GM12878 (cell line): ENCODE measurements at regions not wholly inside any gene's neighbourhood (a gene's known extent, or its start where the extent isn't known, plus 50 kb on each side); places are given as distances from the start of the nearest gene placed in this dataset.

ENCODE experiments used
- ATAC-seq: fragments of 200-7000 bp; cut with Tn5 transposase; 3 replicates; pipeline ENCODE4 v1.9.1; 2020; ENCODE audit warnings: mild to moderate bottlenecking, moderate library complexity
- BruUV-seq: library from RNA; stranded (reverse); fragments of 400-500 nt; replicated peaks from 2 replicates; lab custom pipeline; 2021; lab: Mats Ljungman, UMichigan
- CTCF ChIA-PET: fragments of 300-600 bp; sonication (Branson Sonifier 250); formaldehyde crosslinking; extraction: SDS; loops from one replicate; lab custom pipeline; 2021; ENCODE audit warnings: inconsistent platforms; lab: Yijun Ruan, JAX
- POLR2A ChIA-PET: fragments of 350-600 bp; formaldehyde crosslinking; extraction: SDS; loops from one replicate; lab custom pipeline; 2021; ENCODE audit warnings: inconsistent platforms; lab: Charles Lee
- RAD21 ChIA-PET: fragments of 300-600 bp; sonication (Branson Sonifier 250); formaldehyde crosslinking; loops from one replicate; lab custom pipeline; 2023; ENCODE audit warnings: antibody characterized with exemption; ENCODE audit not compliant: unreplicated experiment; lab: Charles Lee
- SMC1A ChIA-PET: fragments of 300-600 bp; sonication (Branson Sonifier 250); formaldehyde crosslinking; loops from one replicate; lab custom pipeline; 2023; ENCODE audit not compliant: unreplicated experiment, uncharacterized antibody; lab: Charles Lee
- DNase-seq: peaks from one replicate; pipeline ENCODE4 v3.0.0-alpha.2; 2011; ENCODE audit warnings: low read depth, low spot score
- FAIRE-seq: peaks from 3 replicates; lab custom pipeline; 2011; peaks lifted over from hg19 to GRCh38; lab: Jason Lieb, UNC
- H2AFZ ChIP-seq: 2 replicates; pipeline ENCODE4 v1.6.0; 2011; ENCODE audit warnings: low read depth, low read length, control low read depth; ENCODE audit not compliant: control insufficient read depth
- H3K27ac ChIP-seq: 2 replicates; pipeline ENCODE4 v1.5.1; 2011; ENCODE audit warnings: control low read depth; ENCODE audit not compliant: control insufficient read depth, insufficient read depth
- H3K27me3 ChIP-seq, 2 experiments: replicated peaks in 1 of 2; 2 replicates each; pipeline versions ENCODE4 v1.6.0 to v1.6.1; 2011; ENCODE audit warnings: low read length in 1 of 2; ENCODE audit not compliant: control insufficient read depth in 2 of 2, insufficient read depth in 2 of 2
- H3K36me3 ChIP-seq, 2 experiments: 2 replicates each; pipeline ENCODE4 v1.5.1; 2011; ENCODE audit warnings: low read length in 1 of 2; ENCODE audit not compliant: control insufficient read depth in 2 of 2, insufficient read depth in 2 of 2
- H3K4me1 ChIP-seq: 2 replicates; pipeline ENCODE4 v1.6.1; 2011; ENCODE audit warnings: mild to moderate bottlenecking, low read length, moderate library complexity, mixed read lengths; ENCODE audit not compliant: control insufficient read depth, insufficient read depth
- H3K4me2 ChIP-seq: 2 replicates; pipeline ENCODE4 v1.6.0; 2011; ENCODE audit warnings: control low read depth; ENCODE audit not compliant: control insufficient read depth, insufficient read depth
- H3K4me3 ChIP-seq: fragments of 200-600 bp; sonication (generic); 2 replicates; pipeline ENCODE4 v1.5.1; 2016
- H3K79me2 ChIP-seq: 2 replicates; pipeline ENCODE4 v1.6.0; 2011; ENCODE audit warnings: low read length; ENCODE audit not compliant: control insufficient read depth, insufficient read depth
- H3K9ac ChIP-seq: 2 replicates; pipeline ENCODE4 v1.8.0; 2011; ENCODE audit warnings: low read length, control low read depth, mixed read lengths; ENCODE audit not compliant: control insufficient read depth, insufficient read depth
- H3K9me3 ChIP-seq: replicated peaks from 3 replicates; pipeline ENCODE4 v1.5.1; 2011; ENCODE audit warnings: mild to moderate bottlenecking, low read length; ENCODE audit not compliant: control insufficient read depth, insufficient read depth
- H4K20me1 ChIP-seq: 2 replicates; pipeline ENCODE4 v1.6.0; 2011; ENCODE audit not compliant: control insufficient read depth, insufficient read depth
- ASH2L ChIP-seq: fragments of 300-600, 200-600 bp; sonication (generic); IDR thresholded peaks from 2 replicates; pipeline ENCODE4 v1.6.1; 2017; ENCODE audit warnings: low read depth, mild to moderate bottlenecking, borderline replicate concordance
- ATF7 ChIP-seq: fragments of 450-650 bp; IDR thresholded peaks from 2 replicates; pipeline ENCODE4 v1.6.1; 2016; ENCODE audit warnings: low read depth, mild to moderate bottlenecking
- BACH1 ChIP-seq: fragments of 450-650 bp; IDR thresholded peaks from 2 replicates; pipeline ENCODE4 v1.6.1; 2017; ENCODE audit warnings: mild to moderate bottlenecking, borderline replicate concordance
- BCL11A ChIP-seq: IDR thresholded peaks from 2 replicates; pipeline ENCODE4 v1.6.1; 2011; ENCODE audit warnings: low read depth, low read length
- BHLHE40 ChIP-seq, 2 experiments: fragments of 450-650 bp in 1 of 2; IDR thresholded peaks; 2 replicates each; pipeline ENCODE4 v1.6.1; 2011 to 2017; ENCODE audit warnings: low read depth in 2 of 2, borderline replicate concordance in 1 of 2, improper control_type of control experiment in 1 of 2, low read length in 1 of 2, mild to moderate bottlenecking in 1 of 2
- DPF2 ChIP-seq: fragments of 450-650 bp; IDR thresholded peaks from 2 replicates; pipeline ENCODE4 v1.6.1; 2017; ENCODE audit warnings: mild to moderate bottlenecking
- EGR1 ChIP-seq, 2 experiments: IDR thresholded peaks; 1 replicate in 1 of 2; 2 replicates in 1 of 2; pipeline ENCODE4 v1.6.1; 2011 to 2012; ENCODE audit warnings: low read depth in 2 of 2, low read length in 2 of 2, borderline replicate concordance in 1 of 2, mild to moderate bottlenecking in 1 of 2, moderate library complexity in 1 of 2
- GATAD2B ChIP-seq: fragments of 450-650 bp; conservative IDR thresholded peaks from 2 replicates; pipeline ENCODE4 v1.6.1; 2017; ENCODE audit warnings: low read depth, mild to moderate bottlenecking, moderate library complexity
- NFYA ChIP-seq: IDR thresholded peaks from 2 replicates; pipeline ENCODE4 v1.6.1; 2011; ENCODE audit warnings: low read depth, mild to moderate bottlenecking, low read length, improper control_type of control experiment, borderline replicate concordance
- RAD51 ChIP-seq: fragments of 450-650 bp; IDR thresholded peaks from 2 replicates; pipeline ENCODE4 v1.6.1; 2016; ENCODE audit warnings: moderate library complexity, mild to moderate bottlenecking, inconsistent platforms
- ZBED1 ChIP-seq: IDR thresholded peaks from 2 replicates; pipeline ENCODE4 v1.6.1; 2016; ENCODE audit warnings: borderline replicate concordance
- ZNF207 ChIP-seq: fragments of 450-650 bp; IDR thresholded peaks from 2 replicates; pipeline ENCODE4 v1.6.1; 2014; ENCODE audit warnings: antibody characterized with exemption, mild to moderate bottlenecking, borderline replicate concordance
- WGBS: methylation state at CpG from one replicate; pipeline ENCODE4 v1.1.6; 2016; ENCODE audit warnings: low lambda C conversion rate; ENCODE audit not compliant: insufficient replicate concordance, insufficient coverage; ENCODE audit errors: missing lambda C conversion rate; 5-methylcytosine and 5-hydroxymethylcytosine counted together
- in situ Hi-C: fragments of 300-500 bp; cut with MboI; formaldehyde crosslinking; loops from 9 replicates; pipeline ENCODE4 v1.14.3; 2018; ENCODE audit warnings: mixed read lengths
- intact Hi-C: fragments of 100-400 bp; cut with micrococcal nuclease; formaldehyde crosslinking; loops from one replicate; pipeline ENCODE4 v1.14.2; 2022; ENCODE audit not compliant: unreplicated experiment
- TF ChIP-seq, protein P1 (sequence below): IDR thresholded peaks from 2 replicates; pipeline ENCODE4 v1.6.1; 2011; ENCODE audit warnings: low read depth, low read length, improper control_type of control experiment, borderline replicate concordance
- TF ChIP-seq, protein P2 (sequence below): fragments of 450-650 bp; IDR thresholded peaks from 2 replicates; pipeline ENCODE4 v1.6.1; 2017; ENCODE audit warnings: mild to moderate bottlenecking, low read depth, inconsistent platforms; ENCODE audit not compliant: poor library complexity, severe bottlenecking
- TF ChIP-seq, protein P3 (sequence below): fragments of 150-350 bp; IDR thresholded peaks from 2 replicates; pipeline ENCODE4 v1.6.1; 2016; ENCODE audit warnings: low read depth, low read length
- TF ChIP-seq, protein P4 (sequence below): IDR thresholded peaks from 2 replicates; pipeline ENCODE4 v1.6.1; 2012; ENCODE audit warnings: low read length, inconsistent platforms
- TF ChIP-seq, protein P5 (sequence below): fragments of 450-650 bp; IDR thresholded peaks from 2 replicates; pipeline ENCODE4 v1.6.1; 2014; ENCODE audit warnings: mild to moderate bottlenecking

DNA sequence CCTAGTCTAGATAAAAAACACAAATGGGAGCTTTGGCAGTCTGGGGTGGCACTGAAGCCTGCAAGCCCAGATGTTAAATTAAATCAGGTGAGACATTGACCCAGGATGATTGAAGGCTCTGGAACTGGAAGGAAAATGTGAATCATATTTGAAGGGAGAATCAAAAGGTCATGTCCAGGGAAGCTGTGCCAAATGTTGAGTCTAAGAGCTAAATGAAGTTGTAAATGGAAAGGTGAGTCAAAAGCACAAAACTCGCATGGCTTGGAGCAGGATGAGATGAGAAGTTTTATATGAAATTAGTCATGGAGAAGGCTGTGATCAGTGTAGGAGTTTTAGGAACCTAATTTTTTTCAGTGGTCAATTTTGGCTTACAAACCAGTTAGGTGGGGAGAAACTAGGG, 301.1 kb downstream of the BLID start:
- ATAC-seq (no peak), DNase-seq (no peak), FAIRE-seq (no peak)
- no peak overlapping the region for H2AFZ ChIP-seq
- no peak overlapping the region for H3K4me3 ChIP-seq
- 6% methylated on average over 1 of the region's 1 CpG for WGBS
- H3K79me2 ChIP-seq: no peaks in the 10 kb centered on the region
- no peak overlapping the region for H3K9ac ChIP-seq
- no peaks in the 10 kb centered on the region for H3K27me3 ChIP-seq
- in situ Hi-C loops (no loop called here), intact Hi-C loops (no loop called here)
- no peak overlapping the region for H3K4me2 ChIP-seq
- ChIA-PET SMC1A (no interaction called here), CTCF (no interaction called here), POLR2A (no interaction called here), RAD21 (no interaction called here)
- no peaks in the 10 kb centered on the region for H3K9me3 ChIP-seq
- BruUV-seq: no TSS peak
- no peak overlapping the region for H3K27ac ChIP-seq
- H3K4me1 ChIP-seq: no peaks in the 10 kb centered on the region
- H3K36me3 ChIP-seq: no peaks in the 10 kb centered on the region
- no peaks in the 10 kb centered on the region for H4K20me1 ChIP-seq
- TF ChIP-seq ASH2L: no peak
- TF ChIP-seq, protein P1, sequence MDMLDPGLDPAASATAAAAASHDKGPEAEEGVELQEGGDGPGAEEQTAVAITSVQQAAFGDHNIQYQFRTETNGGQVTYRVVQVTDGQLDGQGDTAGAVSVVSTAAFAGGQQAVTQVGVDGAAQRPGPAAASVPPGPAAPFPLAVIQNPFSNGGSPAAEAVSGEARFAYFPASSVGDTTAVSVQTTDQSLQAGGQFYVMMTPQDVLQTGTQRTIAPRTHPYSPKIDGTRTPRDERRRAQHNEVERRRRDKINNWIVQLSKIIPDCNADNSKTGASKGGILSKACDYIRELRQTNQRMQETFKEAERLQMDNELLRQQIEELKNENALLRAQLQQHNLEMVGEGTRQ: no peak
- TF ChIP-seq EGR1 (IDR thresholded peaks at IDR 0.05; ENCODE audit: borderline replicate concordance in 1 of 2, low read depth in 2 of 2, low read length in 2 of 2): no peak
- no peak for TF ChIP-seq ATF7
- no peak for TF ChIP-seq RAD51
- TF ChIP-seq, protein P2, sequence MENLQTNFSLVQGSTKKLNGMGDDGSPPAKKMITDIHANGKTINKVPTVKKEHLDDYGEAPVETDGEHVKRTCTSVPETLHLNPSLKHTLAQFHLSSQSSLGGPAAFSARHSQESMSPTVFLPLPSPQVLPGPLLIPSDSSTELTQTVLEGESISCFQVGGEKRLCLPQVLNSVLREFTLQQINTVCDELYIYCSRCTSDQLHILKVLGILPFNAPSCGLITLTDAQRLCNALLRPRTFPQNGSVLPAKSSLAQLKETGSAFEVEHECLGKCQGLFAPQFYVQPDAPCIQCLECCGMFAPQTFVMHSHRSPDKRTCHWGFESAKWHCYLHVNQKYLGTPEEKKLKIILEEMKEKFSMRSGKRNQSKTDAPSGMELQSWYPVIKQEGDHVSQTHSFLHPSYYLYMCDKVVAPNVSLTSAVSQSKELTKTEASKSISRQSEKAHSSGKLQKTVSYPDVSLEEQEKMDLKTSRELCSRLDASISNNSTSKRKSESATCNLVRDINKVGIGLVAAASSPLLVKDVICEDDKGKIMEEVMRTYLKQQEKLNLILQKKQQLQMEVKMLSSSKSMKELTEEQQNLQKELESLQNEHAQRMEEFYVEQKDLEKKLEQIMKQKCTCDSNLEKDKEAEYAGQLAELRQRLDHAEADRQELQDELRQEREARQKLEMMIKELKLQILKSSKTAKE: no peak
- TF ChIP-seq ZNF207: no peak
- TF ChIP-seq, protein P3, sequence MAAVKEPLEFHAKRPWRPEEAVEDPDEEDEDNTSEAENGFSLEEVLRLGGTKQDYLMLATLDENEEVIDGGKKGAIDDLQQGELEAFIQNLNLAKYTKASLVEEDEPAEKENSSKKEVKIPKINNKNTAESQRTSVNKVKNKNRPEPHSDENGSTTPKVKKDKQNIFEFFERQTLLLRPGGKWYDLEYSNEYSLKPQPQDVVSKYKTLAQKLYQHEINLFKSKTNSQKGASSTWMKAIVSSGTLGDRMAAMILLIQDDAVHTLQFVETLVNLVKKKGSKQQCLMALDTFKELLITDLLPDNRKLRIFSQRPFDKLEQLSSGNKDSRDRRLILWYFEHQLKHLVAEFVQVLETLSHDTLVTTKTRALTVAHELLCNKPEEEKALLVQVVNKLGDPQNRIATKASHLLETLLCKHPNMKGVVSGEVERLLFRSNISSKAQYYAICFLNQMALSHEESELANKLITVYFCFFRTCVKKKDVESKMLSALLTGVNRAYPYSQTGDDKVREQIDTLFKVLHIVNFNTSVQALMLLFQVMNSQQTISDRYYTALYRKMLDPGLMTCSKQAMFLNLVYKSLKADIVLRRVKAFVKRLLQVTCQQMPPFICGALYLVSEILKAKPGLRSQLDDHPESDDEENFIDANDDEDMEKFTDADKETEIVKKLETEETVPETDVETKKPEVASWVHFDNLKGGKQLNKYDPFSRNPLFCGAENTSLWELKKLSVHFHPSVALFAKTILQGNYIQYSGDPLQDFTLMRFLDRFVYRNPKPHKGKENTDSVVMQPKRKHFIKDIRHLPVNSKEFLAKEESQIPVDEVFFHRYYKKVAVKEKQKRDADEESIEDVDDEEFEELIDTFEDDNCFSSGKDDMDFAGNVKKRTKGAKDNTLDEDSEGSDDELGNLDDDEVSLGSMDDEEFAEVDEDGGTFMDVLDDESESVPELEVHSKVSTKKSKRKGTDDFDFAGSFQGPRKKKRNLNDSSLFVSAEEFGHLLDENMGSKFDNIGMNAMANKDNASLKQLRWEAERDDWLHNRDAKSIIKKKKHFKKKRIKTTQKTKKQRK: no peak
- TF ChIP-seq ZBED1: no peak
- no peak for TF ChIP-seq BACH1
- TF ChIP-seq GATAD2B: no peak
- no peak for TF ChIP-seq DPF2
- TF ChIP-seq BCL11A: no peak
- TF ChIP-seq, protein P4, sequence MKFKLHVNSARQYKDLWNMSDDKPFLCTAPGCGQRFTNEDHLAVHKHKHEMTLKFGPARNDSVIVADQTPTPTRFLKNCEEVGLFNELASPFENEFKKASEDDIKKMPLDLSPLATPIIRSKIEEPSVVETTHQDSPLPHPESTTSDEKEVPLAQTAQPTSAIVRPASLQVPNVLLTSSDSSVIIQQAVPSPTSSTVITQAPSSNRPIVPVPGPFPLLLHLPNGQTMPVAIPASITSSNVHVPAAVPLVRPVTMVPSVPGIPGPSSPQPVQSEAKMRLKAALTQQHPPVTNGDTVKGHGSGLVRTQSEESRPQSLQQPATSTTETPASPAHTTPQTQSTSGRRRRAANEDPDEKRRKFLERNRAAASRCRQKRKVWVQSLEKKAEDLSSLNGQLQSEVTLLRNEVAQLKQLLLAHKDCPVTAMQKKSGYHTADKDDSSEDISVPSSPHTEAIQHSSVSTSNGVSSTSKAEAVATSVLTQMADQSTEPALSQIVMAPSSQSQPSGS: no peak
- no peak for TF ChIP-seq NFYA
- no peak for TF ChIP-seq BHLHE40 (IDR thresholded peaks at IDR 0.05; ENCODE audit: borderline replicate concordance in 1 of 2, low read depth in 2 of 2, low read length in 1 of 2)
- TF ChIP-seq, protein P5, sequence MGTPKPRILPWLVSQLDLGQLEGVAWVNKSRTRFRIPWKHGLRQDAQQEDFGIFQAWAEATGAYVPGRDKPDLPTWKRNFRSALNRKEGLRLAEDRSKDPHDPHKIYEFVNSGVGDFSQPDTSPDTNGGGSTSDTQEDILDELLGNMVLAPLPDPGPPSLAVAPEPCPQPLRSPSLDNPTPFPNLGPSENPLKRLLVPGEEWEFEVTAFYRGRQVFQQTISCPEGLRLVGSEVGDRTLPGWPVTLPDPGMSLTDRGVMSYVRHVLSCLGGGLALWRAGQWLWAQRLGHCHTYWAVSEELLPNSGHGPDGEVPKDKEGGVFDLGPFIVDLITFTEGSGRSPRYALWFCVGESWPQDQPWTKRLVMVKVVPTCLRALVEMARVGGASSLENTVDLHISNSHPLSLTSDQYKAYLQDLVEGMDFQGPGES: no peak
